ENCODE measurements at regions not wholly inside any gene's neighbourhood (a gene's known extent, or its start where the extent isn't known, plus 50 kb on each side); places are given as distances from the start of the nearest gene placed in this dataset.
A peak's percentile ranks its signal among the peaks of the same experiment; 100 is the strongest.

DNA sequence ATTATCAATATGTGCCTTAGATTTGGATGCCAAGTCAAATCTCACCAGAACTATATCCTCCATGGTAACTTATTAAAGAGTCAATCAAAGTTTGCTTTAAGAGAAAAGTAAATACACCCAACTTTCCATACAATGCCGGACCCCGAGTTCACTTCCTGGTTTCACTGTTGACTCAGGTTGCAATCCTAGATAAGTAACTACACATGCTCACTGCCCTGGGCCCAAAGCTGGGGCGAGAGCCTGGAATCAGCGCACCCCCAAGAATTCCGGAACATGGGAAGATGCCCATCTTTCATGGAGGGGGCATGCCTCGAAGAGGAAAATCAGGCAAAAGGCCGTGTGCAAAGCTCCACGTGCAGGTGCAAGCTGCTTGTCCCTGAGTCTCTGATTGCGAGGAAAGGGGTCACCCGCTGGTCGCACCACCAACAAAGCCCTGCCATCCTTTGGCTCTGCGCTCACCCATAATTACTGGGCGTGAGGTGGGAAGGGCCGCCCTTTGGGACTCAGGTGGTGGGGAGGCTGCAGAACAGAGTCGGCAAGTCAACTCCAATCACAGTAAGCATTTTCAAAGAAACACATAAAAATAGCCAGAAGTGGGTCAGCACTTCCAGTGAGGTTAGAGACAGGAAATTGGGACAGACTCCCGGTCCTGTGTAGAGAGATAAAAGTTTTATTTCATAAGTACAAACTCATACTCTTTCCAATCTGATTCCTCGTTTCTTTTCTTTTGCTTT, 167.7 kb downstream of the TOMM20 start (continued):
- TF ChIP-seq SIN3A (IDR thresholded peaks at IDR 0.05; ENCODE audit: borderline replicate concordance, low read depth, low read length) (no peak), SKI (IDR thresholded peaks at IDR 0.05; ENCODE audit: partially characterized antibody) (peak; percentile 56), ZNF383 (CRISPR knock-in tag; IDR thresholded peaks at IDR 0.05; ENCODE audit: borderline replicate concordance) (no peak), MATR3 (CRISPR knock-in tag; IDR thresholded peaks at IDR 0.05) (no peak), ZFP36 (IDR thresholded peaks at IDR 0.05; ENCODE audit: borderline replicate concordance, low read depth, low read length, partially characterized antibody) (no peak), ZNF264 (CRISPR knock-in tag; IDR thresholded peaks at IDR 0.05) (peak; percentile 37; the same call in 1 of the 2 replicates), CREM (IDR thresholded peaks at IDR 0.05) (peak; percentile 93), CREM (CRISPR knock-in tag; IDR thresholded peaks at IDR 0.05) (no peak), JUND (CRISPR knock-in tag; IDR thresholded peaks at IDR 0.05) (peak; percentile 92), ZNF510 (CRISPR knock-in tag; IDR thresholded peaks at IDR 0.05; ENCODE audit: low read depth) (peak; percentile 79; the same call in 1 of the 2 replicates), SP5 (CRISPR knock-in tag; IDR thresholded peaks at IDR 0.05; ENCODE audit: borderline replicate concordance, low read depth) (peak; percentile 67)
- TF ChIP-seq, protein P1, sequence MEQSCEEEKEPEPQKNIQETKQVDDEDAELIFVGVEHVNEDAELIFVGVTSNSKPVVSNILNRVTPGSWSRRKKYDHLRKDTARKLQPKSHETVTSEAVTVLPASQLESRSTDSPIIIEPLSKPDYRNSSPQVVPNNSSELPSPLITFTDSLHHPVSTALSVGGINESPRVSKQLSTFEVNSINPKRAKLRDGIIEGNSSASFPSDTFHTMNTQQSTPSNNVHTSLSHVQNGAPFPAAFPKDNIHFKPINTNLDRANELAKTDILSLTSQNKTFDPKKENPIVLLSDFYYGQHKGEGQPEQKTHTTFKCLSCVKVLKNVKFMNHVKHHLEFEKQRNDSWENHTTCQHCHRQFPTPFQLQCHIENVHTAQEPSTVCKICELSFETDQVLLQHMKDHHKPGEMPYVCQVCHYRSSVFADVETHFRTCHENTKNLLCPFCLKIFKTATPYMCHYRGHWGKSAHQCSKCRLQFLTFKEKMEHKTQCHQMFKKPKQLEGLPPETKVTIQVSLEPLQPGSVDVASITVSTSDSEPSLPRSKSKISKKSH (CRISPR knock-in tag; IDR thresholded peaks at IDR 0.05; ENCODE audit: borderline replicate concordance): peak; percentile 72; the same call in 1 of the 2 replicates
- TF ChIP-seq, protein P2, sequence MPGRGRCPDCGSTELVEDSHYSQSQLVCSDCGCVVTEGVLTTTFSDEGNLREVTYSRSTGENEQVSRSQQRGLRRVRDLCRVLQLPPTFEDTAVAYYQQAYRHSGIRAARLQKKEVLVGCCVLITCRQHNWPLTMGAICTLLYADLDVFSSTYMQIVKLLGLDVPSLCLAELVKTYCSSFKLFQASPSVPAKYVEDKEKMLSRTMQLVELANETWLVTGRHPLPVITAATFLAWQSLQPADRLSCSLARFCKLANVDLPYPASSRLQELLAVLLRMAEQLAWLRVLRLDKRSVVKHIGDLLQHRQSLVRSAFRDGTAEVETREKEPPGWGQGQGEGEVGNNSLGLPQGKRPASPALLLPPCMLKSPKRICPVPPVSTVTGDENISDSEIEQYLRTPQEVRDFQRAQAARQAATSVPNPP (CRISPR knock-in tag; IDR thresholded peaks at IDR 0.05): peak; percentile 77; the same call in 1 of the 2 replicates
- TF ChIP-seq, protein P3, sequence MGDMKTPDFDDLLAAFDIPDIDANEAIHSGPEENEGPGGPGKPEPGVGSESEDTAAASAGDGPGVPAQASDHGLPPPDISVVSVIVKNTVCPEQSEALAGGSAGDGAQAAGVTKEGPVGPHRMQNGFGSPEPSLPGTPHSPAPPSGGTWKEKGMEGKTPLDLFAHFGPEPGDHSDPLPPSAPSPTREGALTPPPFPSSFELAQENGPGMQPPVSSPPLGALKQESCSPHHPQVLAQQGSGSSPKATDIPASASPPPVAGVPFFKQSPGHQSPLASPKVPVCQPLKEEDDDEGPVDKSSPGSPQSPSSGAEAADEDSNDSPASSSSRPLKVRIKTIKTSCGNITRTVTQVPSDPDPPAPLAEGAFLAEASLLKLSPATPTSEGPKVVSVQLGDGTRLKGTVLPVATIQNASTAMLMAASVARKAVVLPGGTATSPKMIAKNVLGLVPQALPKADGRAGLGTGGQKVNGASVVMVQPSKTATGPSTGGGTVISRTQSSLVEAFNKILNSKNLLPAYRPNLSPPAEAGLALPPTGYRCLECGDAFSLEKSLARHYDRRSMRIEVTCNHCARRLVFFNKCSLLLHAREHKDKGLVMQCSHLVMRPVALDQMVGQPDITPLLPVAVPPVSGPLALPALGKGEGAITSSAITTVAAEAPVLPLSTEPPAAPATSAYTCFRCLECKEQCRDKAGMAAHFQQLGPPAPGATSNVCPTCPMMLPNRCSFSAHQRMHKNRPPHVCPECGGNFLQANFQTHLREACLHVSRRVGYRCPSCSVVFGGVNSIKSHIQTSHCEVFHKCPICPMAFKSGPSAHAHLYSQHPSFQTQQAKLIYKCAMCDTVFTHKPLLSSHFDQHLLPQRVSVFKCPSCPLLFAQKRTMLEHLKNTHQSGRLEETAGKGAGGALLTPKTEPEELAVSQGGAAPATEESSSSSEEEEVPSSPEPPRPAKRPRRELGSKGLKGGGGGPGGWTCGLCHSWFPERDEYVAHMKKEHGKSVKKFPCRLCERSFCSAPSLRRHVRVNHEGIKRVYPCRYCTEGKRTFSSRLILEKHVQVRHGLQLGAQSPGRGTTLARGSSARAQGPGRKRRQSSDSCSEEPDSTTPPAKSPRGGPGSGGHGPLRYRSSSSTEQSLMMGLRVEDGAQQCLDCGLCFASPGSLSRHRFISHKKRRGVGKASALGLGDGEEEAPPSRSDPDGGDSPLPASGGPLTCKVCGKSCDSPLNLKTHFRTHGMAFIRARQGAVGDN (CRISPR knock-in tag; IDR thresholded peaks at IDR 0.05): peak; percentile 98
- TF ChIP-seq, protein P4, sequence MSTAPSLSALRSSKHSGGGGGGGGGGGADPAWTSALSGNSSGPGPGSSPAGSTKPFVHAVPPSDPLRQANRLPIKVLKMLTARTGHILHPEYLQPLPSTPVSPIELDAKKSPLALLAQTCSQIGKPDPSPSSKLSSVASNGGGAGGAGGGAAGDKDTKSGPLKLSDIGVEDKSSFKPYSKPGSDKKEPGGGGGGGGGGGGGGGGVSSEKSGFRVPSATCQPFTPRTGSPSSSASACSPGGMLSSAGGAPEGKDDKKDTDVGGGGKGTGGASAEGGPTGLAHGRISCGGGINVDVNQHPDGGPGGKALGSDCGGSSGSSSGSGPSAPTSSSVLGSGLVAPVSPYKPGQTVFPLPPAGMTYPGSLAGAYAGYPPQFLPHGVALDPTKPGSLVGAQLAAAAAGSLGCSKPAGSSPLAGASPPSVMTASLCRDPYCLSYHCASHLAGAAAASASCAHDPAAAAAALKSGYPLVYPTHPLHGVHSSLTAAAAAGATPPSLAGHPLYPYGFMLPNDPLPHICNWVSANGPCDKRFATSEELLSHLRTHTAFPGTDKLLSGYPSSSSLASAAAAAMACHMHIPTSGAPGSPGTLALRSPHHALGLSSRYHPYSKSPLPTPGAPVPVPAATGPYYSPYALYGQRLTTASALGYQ (CRISPR knock-in tag; IDR thresholded peaks at IDR 0.05): peak; percentile 69; the same call in 1 of the 2 replicates
- TF ChIP-seq, protein P5, sequence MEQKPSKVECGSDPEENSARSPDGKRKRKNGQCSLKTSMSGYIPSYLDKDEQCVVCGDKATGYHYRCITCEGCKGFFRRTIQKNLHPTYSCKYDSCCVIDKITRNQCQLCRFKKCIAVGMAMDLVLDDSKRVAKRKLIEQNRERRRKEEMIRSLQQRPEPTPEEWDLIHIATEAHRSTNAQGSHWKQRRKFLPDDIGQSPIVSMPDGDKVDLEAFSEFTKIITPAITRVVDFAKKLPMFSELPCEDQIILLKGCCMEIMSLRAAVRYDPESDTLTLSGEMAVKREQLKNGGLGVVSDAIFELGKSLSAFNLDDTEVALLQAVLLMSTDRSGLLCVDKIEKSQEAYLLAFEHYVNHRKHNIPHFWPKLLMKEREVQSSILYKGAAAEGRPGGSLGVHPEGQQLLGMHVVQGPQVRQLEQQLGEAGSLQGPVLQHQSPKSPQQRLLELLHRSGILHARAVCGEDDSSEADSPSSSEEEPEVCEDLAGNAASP (CRISPR knock-in tag; IDR thresholded peaks at IDR 0.05; ENCODE audit: borderline replicate concordance): peak; percentile 93
